Esophagus muscularis mucosa (tissue), 3 donors: ENCODE measurements at regions not wholly inside any gene's neighbourhood (a gene's known extent, or its start where the extent isn't known, plus 50 kb on each side); places are given as distances from the start of the nearest gene placed in this dataset.

Experiments used
- EP300 ChIP-seq: sonication (generic); formaldehyde crosslinking; IDR thresholded peaks from one replicate; pipeline ENCODE4 v1.6.1; 2017; ENCODE audit warnings: antibody characterized with exemption
- TF ChIP-seq, protein P1 (sequence below), 3 experiments: fragments of 200-600 bp in 2 of 3; fragments of 450-650 bp in 1 of 3; sonication (generic) in 2 of 3; IDR thresholded peaks; one replicate each; pipeline ENCODE4 v1.5.1; 2017 to 2019; ENCODE audit warnings: antibody characterized with exemption in 3 of 3, mild to moderate bottlenecking in 2 of 3, moderate library complexity in 1 of 3

DNA sequence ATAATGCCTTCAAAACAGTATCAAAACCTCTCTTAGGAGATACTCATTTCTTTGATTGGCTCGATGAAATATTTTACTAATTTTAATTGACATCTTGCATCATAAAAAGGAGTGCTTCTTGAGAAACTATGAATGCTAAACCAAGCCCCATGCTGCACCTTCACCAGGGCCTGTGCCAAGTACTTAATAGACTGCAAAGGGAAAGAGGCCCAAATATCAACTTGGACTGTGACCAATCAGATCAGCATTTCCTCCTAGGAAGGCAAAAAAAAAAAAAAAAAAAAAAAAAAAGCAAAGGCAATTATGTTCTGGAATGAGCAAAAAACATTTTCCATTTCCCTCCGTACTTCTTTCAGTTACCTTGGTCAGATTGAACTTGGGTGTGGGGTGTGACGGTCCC, 253.0 kb upstream of the SOX4 start:
- TF ChIP-seq, protein P1, sequence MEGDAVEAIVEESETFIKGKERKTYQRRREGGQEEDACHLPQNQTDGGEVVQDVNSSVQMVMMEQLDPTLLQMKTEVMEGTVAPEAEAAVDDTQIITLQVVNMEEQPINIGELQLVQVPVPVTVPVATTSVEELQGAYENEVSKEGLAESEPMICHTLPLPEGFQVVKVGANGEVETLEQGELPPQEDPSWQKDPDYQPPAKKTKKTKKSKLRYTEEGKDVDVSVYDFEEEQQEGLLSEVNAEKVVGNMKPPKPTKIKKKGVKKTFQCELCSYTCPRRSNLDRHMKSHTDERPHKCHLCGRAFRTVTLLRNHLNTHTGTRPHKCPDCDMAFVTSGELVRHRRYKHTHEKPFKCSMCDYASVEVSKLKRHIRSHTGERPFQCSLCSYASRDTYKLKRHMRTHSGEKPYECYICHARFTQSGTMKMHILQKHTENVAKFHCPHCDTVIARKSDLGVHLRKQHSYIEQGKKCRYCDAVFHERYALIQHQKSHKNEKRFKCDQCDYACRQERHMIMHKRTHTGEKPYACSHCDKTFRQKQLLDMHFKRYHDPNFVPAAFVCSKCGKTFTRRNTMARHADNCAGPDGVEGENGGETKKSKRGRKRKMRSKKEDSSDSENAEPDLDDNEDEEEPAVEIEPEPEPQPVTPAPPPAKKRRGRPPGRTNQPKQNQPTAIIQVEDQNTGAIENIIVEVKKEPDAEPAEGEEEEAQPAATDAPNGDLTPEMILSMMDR (IDR thresholded peaks at IDR 0.05) = no peak
- TF ChIP-seq EP300 = no peak
